ELF-1 (cell line): ENCODE measurements at regions not wholly inside any gene's neighbourhood (a gene's known extent, or its start where the extent isn't known, plus 50 kb on each side); places are given as distances from the start of the nearest gene placed in this dataset.

Source experiments
- DNase-seq: peaks from one replicate; pipeline ENCODE4 v3.0.0-alpha.2; 2016; ENCODE audit warnings: low read depth, low spot score

GRCh38 chr2:180473456-180473855 lies 466.4 kb upstream of the CWC22 start:
- DNase-seq: no peak

- no peak for DNase-seq
These were observed 465.0 kb upstream of the CWC22 start for GRCh38 chr2:180472133-180472532.

- DNase-seq: no peak
These were observed 456.5 kb upstream of the CWC22 start for GRCh38 chr2:180463608-180464007.

GRCh38 chr2:180461761-180462160 lies 454.7 kb upstream of the CWC22 start:
- no peak for DNase-seq

- no peak for DNase-seq
These were observed 449.7 kb upstream of the CWC22 start for GRCh38 chr2:180456801-180457200.

GRCh38 chr2:180450841-180451240 lies 443.7 kb upstream of the CWC22 start:
- DNase-seq: no peak

GRCh38 chr2:180449171-180449915 lies 442.2 kb upstream of the CWC22 start:
- DNase-seq: no peak

- DNase-seq: no peak
These were observed 439.4 kb upstream of the CWC22 start for GRCh38 chr2:180446492-180446891.

GRCh38 chr2:180443888-180444287 lies 436.8 kb upstream of the CWC22 start:
- no peak for DNase-seq

GRCh38 chr2:180442860-180443644 lies 436.0 kb upstream of the CWC22 start:
- no peak for DNase-seq

- no peak for DNase-seq
These were observed 412.1 kb upstream of the CWC22 start for GRCh38 chr2:180419212-180419611.

- no peak for DNase-seq
These were observed 409.5 kb upstream of the CWC22 start for GRCh38 chr2:180416627-180417026.

- DNase-seq: no peak
These were observed 406.2 kb upstream of the CWC22 start for GRCh38 chr2:180413336-180413735.

- DNase-seq: no peak
These were observed 405.1 kb upstream of the CWC22 start for GRCh38 chr2:180412219-180412618.

GRCh38 chr2:180411661-180412060 lies 404.6 kb upstream of the CWC22 start:
- no peak for DNase-seq

- DNase-seq: no peak
These were observed 399.6 kb upstream of the CWC22 start for GRCh38 chr2:180406687-180407086.

GRCh38 chr2:180405520-180405919 lies 398.4 kb upstream of the CWC22 start:
- DNase-seq: no peak

- DNase-seq: no peak
These were observed 387.2 kb upstream of the CWC22 start for GRCh38 chr2:180394305-180394704.

- no peak for DNase-seq
These were observed 378.6 kb upstream of the CWC22 start for GRCh38 chr2:180385601-180386201.

- DNase-seq: no peak
These were observed 369.0 kb upstream of the CWC22 start for GRCh38 chr2:180376066-180376465.

GRCh38 chr2:180374502-180375281 lies 367.6 kb upstream of the CWC22 start:
- no peak for DNase-seq
